Naive thymus-derived CD8-positive, alpha-beta T cell (primary cell): ENCODE measurements at regions not wholly inside any gene's neighbourhood (a gene's known extent, or its start where the extent isn't known, plus 50 kb on each side); places are given as distances from the start of the nearest gene placed in this dataset.

Experiments used
- ATAC-seq, 2 donors: fragments of 150-1000 bp; cut with Tn5 transposase in 1 of 2; sonication (Bioruptor Pico), chemical (Tn5 transposase) in 1 of 2; 1 replicate in 1 of 2; 2 replicates in 1 of 2; pipeline ENCODE4 v1.10.0; 2021; ENCODE audit warnings: mild to moderate bottlenecking in 2 of 2, moderate library complexity in 2 of 2
- POLR2A ChIA-PET: fragments of 350-600 bp; sonication (Branson Sonifier 250); formaldehyde crosslinking; loops from one replicate; lab custom pipeline; 2021; ENCODE audit warnings: antibody characterized with exemption; lab: Charles Lee
- DNase-seq, 10 donors: peaks; one replicate each; pipeline versions ENCODE4 v3.0.0 to v3.0.0-alpha.2; 2020 to 2022
- H3K27ac Mint-ChIP-seq, 10 donors: one replicate each; pipeline ENCODE4 v1.8.0; 2020 to 2022; ENCODE audit warnings: mild to moderate bottlenecking in 10 of 10, mixed read lengths in 10 of 10, moderate library complexity in 4 of 10, inconsistent platforms in 1 of 10
- H3K27me3 Mint-ChIP-seq, 5 donors: one replicate each; pipeline ENCODE4 v1.8.0; 2021 to 2022; ENCODE audit warnings: mixed read lengths in 5 of 5
- H3K36me3 Mint-ChIP-seq, 3 donors: one replicate each; pipeline ENCODE4 v1.8.0; 2020 to 2022; ENCODE audit warnings: mixed read lengths in 3 of 3, mild to moderate bottlenecking in 2 of 3, inconsistent platforms in 1 of 3
- H3K4me1 Mint-ChIP-seq, 4 donors: one replicate each; pipeline ENCODE4 v1.8.0; 2021 to 2022; ENCODE audit warnings: mixed read lengths in 4 of 4
- H3K4me3 Mint-ChIP-seq, 10 donors: one replicate each; pipeline ENCODE4 v1.8.0; 2020 to 2022; ENCODE audit warnings: mild to moderate bottlenecking in 10 of 10, mixed read lengths in 10 of 10, moderate library complexity in 6 of 10, inconsistent platforms in 1 of 10
- H3K9me3 Mint-ChIP-seq, 9 donors: one replicate each; pipeline ENCODE4 v1.8.0; 2020 to 2022; ENCODE audit warnings: mixed read lengths in 9 of 9, mild to moderate bottlenecking in 3 of 9, inconsistent platforms in 1 of 9, moderate library complexity in 1 of 9

DNA sequence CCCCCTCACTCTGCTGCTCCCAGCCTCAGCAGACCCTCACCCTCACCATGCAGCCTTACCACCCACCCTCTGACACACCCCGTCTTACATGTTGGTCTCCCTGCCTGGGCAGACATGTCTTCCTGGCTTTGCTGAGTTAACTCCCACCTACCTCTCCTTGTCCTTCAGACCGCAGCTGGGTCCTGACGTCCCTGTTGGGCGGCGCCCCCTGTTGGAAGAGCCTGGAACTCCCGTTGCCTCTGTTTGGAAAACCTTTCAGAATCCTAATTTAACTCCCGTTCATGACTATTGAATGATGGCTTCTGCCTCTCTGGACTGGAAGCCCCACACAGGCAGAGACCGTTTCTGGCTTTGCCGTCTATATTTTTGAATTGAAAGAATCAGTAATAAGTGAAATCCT, 245.1 kb downstream of the MYLK4 start:
- peaks cover 26 to 59% (median 40%) of the 10 kb centered on the region in 5 donors for H3K27me3 Mint-ChIP-seq
- no peak overlapping the region for H3K4me3 Mint-ChIP-seq
- no peaks in the 10 kb centered on the region for H3K36me3 Mint-ChIP-seq
- ATAC-seq (no peak), DNase-seq (no peak)
- POLR2A ChIA-PET: no interaction called here
- peak overlapping the region in 1 of 10 donors; percentile 38 for H3K27ac Mint-ChIP-seq
- peaks cover 0 to 1% (median 0%) of the 10 kb centered on the region in 4 donors for H3K4me1 Mint-ChIP-seq
- H3K9me3 Mint-ChIP-seq: no peaks in the 10 kb centered on the region

DNA sequence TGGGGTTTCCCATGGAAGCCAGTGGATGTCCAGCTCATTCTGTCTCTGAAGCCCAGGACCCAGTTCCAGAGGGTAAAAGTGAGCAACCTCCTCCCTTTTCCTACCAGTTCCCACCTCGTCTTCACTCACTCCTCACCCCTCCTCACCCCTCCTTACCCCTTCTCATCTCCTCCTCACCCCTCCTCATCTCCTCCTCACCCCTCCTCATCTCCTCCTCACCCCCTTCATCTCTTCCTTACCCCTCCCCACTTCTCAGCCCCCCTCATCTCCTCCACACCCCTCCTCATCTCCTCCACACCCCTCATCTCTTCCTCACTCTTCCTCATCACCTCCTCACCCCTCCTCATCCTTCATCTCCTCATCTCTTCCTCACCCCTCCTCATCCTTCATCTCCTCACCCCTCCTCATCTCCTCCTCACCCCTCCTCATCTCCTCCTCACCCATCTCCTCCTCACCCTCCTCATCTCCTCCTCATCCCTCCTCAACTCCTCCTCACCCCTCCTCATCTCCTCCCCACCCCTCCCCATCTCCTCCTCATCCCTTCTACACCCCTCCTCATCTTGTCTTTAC, 246.1 kb downstream of the MYLK4 start:
- peaks cover 23 to 57% (median 37%) of the 10 kb centered on the region in 5 donors for H3K27me3 Mint-ChIP-seq
- H3K4me1 Mint-ChIP-seq: peaks cover 0 to 1% (median 0%) of the 10 kb centered on the region in 4 donors
- no peaks in the 10 kb centered on the region for H3K36me3 Mint-ChIP-seq
- H3K9me3 Mint-ChIP-seq: no peaks in the 10 kb centered on the region
- no peak for ATAC-seq
- POLR2A ChIA-PET: no interaction called here
- DNase-seq: no peak
- no peak overlapping the region for H3K27ac Mint-ChIP-seq
- no peak overlapping the region for H3K4me3 Mint-ChIP-seq

DNA sequence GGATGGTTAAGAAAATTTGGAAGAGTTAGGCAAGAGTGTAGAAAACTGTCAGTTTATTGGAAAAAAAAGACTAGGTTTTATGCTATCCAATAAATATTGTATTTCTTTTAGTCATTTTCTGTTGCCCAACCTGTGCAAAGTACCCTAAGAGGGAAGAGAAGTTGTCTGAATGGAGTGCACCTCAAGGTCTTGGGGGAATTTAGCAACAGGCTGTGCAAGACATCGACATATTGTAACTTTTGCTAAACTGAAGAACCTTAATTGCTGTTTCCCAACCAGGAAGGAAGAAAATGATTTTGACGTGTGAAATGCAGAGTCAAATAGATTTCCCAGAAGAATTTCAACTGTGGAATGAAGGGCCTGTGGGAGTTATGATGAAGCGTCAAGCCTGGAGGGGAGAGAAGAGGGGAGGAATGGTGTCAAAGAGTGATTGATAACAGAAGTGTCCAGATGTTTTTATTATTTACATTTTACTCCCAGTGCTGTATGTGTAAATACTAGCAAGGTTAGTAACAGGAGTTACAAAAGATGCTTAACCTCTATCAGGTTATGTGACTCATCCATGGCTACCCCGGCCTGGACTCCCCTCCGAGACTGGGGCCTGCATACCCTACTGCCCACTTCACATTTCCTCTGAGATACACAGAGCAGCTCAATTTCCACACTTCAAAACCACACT, 246.8 kb downstream of the MYLK4 start:
- POLR2A ChIA-PET: no interaction called here
- Mint-ChIP-seq H3K4me3 (no peak overlapping the region), H3K27ac (no peak overlapping the region), H3K36me3 (no peaks in the 10 kb centered on the region), H3K4me1 (peaks cover 0 to 1% (median 0%) of the 10 kb centered on the region in 4 donors), H3K27me3 (peaks cover 22 to 51% (median 36%) of the 10 kb centered on the region in 5 donors), H3K9me3 (no peaks in the 10 kb centered on the region)
- no peak for DNase-seq
- no peak for ATAC-seq

GRCh38 chr6:2502998-2503674, 247.6 kb downstream of the MYLK4 start:
- POLR2A ChIA-PET: no interaction called here
- H3K36me3 Mint-ChIP-seq: no peaks in the 10 kb centered on the region
- DNase-seq (no peak), ATAC-seq (no peak)
- no peak overlapping the region for H3K4me3 Mint-ChIP-seq
- peaks cover 17 to 43% (median 30%) of the 10 kb centered on the region in 5 donors for H3K27me3 Mint-ChIP-seq
- H3K4me1 Mint-ChIP-seq: peaks cover 0 to 1% (median 0%) of the 10 kb centered on the region in 4 donors
- H3K9me3 Mint-ChIP-seq: no peaks in the 10 kb centered on the region
- H3K27ac Mint-ChIP-seq: no peak overlapping the region

- no peaks in the 10 kb centered on the region for H3K9me3 Mint-ChIP-seq
- H3K36me3 Mint-ChIP-seq: no peaks in the 10 kb centered on the region
- peaks cover 0 to 1% (median 0%) of the 10 kb centered on the region in 4 donors for H3K4me1 Mint-ChIP-seq
- POLR2A ChIA-PET: no interaction called here
- no peak overlapping the region for H3K27ac Mint-ChIP-seq
- no peak overlapping the region for H3K4me3 Mint-ChIP-seq
- peaks cover 13 to 36% (median 25%) of the 10 kb centered on the region in 5 donors for H3K27me3 Mint-ChIP-seq
- no peak for DNase-seq
- ATAC-seq: no peak
Observed at GRCh38 chr6:2502096-2502997, 248.4 kb downstream of the MYLK4 start.

DNA sequence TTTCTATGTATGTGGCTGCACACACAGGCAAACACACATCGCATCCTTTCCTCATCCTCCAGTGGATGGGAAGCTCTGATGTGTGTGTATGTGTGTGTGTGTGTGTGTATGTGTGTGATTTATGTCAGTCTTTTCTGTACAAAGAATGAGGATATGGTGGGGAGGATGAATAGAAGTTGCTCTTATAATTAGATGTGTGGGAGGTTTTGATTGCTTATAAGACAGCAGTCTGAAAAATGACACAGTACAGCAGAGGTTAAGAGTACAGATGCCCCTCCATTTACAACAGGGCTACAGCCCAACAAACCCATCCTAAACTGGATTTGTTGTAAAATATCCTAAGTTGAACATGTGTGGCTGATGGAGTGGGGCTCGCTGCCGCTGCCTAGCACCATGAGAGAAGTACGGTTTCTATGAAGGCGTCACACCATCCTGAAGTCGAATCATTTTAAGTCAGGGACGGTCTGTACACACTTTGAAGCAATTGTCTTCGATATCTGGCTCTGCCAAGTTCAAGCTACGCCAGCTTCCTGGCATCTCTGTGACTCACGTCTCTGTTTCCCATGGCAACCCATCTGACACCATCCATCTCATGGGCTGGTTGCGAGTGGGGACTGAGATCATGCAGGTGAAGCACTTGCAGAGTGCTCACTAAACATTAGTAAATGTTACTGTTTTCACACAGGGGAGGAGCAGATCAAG, 252.6 kb downstream of the MYLK4 start:
- Mint-ChIP-seq H3K4me3 (no peak overlapping the region), H3K36me3 (no peaks in the 10 kb centered on the region), H3K9me3 (no peaks in the 10 kb centered on the region), H3K27ac (no peak overlapping the region), H3K4me1 (no peaks in the 10 kb centered on the region), H3K27me3 (peaks cover 1 to 25% (median 11%) of the 10 kb centered on the region in 5 donors)
- ATAC-seq: no peak
- no peak for DNase-seq
- POLR2A ChIA-PET: no interaction called here

- H3K27ac Mint-ChIP-seq: no peak overlapping the region
- H3K27me3 Mint-ChIP-seq: peaks cover 1 to 14% (median 5%) of the 10 kb centered on the region in 5 donors
- H3K36me3 Mint-ChIP-seq: no peaks in the 10 kb centered on the region
- POLR2A ChIA-PET: no interaction called here
- H3K4me1 Mint-ChIP-seq: no peaks in the 10 kb centered on the region
- ATAC-seq: no peak
- no peak for DNase-seq
- no peak overlapping the region for H3K4me3 Mint-ChIP-seq
- no peaks in the 10 kb centered on the region for H3K9me3 Mint-ChIP-seq
Observed at GRCh38 chr6:2496291-2496690, 250.9 kb upstream of the GMDS start.

DNA sequence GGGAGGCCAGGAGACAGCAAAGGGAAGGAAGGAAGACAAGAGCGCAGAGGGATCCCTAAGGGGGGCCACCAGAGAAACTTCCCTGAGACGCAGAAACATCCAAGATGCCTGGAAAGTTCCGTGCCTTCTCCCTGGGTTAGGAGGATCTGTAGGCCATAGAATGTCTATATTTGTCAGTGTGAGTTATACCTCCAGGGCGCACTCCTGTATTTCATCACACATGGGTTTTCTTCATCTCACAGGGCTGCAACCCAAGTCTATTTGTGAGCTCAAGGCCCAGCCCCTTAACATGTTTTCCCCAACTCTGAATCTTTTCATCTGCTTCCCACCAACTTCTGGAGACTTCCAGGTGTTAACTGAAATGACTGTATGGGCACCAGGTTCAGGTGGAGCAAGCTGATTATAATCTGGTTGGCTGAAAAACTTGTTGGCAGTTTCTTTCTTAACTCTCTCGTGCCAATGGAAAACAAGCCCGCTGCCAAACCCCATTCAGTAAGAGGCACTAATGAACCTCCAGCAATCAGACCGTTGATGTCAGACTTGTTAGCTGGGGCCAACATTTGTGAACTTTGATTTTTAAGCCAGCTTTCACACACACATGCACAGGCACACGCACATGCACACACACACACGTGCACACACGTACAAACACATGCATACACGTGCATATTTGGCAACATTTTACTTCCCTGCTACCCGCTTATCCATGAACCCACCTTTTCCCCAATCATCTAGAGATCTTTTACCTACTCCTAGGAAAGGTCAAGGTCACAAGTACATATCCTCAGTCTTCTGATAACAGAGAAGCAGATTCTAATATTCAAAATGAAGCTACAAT, 247.5 kb upstream of the GMDS start:
- no peak for ATAC-seq
- H3K9me3 Mint-ChIP-seq: no peaks in the 10 kb centered on the region
- no peak overlapping the region for H3K4me3 Mint-ChIP-seq
- H3K27ac Mint-ChIP-seq: no peak overlapping the region
- peaks cover 0 to 2% (median 0%) of the 10 kb centered on the region in 4 donors for H3K4me1 Mint-ChIP-seq
- no peak for DNase-seq
- POLR2A ChIA-PET: no interaction called here
- peaks cover 1 to 13% (median 7%) of the 10 kb centered on the region in 5 donors for H3K27me3 Mint-ChIP-seq
- no peaks in the 10 kb centered on the region for H3K36me3 Mint-ChIP-seq

DNA sequence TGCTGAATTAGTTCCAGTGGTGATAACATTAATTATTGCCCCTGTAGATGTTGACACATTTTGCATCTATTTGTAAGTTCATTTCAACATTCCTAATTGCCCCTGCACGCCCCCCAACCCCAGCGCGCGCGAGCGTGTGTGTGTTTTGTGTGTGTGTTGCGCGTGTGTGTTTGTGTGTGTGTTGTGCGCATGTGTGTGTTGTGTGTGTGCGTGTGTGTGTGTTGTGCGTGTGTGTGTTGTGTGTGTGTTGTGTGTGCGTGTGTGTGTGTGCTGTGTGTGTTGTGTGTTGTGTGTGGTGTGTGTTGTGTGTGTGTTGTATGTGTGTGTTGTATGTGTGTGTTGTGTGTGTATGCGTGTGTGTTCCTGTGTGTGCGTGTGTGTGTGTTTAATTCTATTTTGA, 245.7 kb upstream of the GMDS start:
- Mint-ChIP-seq H3K9me3 (no peaks in the 10 kb centered on the region), H3K27ac (peak overlapping the region in 1 of 10 donors; percentile 13), H3K27me3 (peaks cover 0 to 4% (median 3%) of the 10 kb centered on the region in 5 donors), H3K4me3 (no peak overlapping the region), H3K4me1 (peaks cover 0 to 2% (median 0%) of the 10 kb centered on the region in 4 donors), H3K36me3 (no peaks in the 10 kb centered on the region)
- POLR2A ChIA-PET: no interaction called here
- ATAC-seq (no peak), DNase-seq (no peak)

DNA sequence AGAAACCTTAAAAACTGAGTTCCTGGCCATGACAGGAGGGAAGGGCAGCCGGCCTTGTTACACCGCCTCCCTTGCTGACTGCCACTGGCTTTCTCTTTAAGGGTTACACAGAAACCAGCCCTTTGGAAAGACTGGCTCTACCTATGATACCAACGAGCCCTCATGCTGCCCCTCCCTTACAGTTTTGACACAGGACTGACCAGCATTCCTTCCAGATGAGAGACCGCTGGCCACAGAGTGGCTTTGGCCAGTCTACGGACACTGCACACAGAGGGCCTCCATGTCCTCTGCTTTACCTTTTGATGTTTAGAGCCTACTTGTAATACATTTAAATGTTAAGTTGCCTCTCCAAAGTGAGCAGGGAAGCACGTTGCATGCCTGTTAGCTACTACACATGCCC, 243.2 kb upstream of the GMDS start:
- no peak overlapping the region for H3K4me3 Mint-ChIP-seq
- no peak for ATAC-seq
- POLR2A ChIA-PET: no interaction called here
- H3K27ac Mint-ChIP-seq: no peak overlapping the region
- no peaks in the 10 kb centered on the region for H3K36me3 Mint-ChIP-seq
- H3K27me3 Mint-ChIP-seq: peaks cover 0 to 8% (median 1%) of the 10 kb centered on the region in 5 donors
- peaks cover 0 to 2% (median 0%) of the 10 kb centered on the region in 4 donors for H3K4me1 Mint-ChIP-seq
- DNase-seq: no peak
- H3K9me3 Mint-ChIP-seq: peaks cover 0 to 3% (median 1%) of the 10 kb centered on the region in 9 donors

DNA sequence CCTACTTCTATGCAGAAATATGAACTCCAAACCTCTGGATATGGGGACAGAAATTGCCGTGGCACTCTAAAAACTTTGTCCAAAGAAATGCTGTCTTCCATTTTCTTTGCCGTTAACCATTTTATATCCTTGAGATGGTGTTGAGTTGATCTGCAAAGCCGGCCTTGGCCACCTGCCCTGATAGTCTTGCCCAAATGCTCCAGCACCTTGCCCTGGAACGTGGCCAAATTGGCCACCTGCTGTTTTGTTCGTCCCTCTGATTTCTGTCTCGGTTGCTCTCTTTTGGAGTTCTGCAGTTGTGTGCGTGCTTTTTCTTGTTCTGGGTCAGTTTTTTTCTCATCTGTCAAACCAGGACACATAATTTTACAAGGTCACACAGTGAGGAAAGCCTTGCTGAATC, 239.7 kb upstream of the GMDS start:
- Mint-ChIP-seq H3K36me3 (peaks cover 0 to 12% (median 2%) of the 10 kb centered on the region in 3 donors), H3K27me3 (peaks cover 2 to 17% (median 3%) of the 10 kb centered on the region in 5 donors), H3K27ac (no peak overlapping the region), H3K4me3 (no peak overlapping the region), H3K4me1 (no peaks in the 10 kb centered on the region), H3K9me3 (peaks cover 3 to 20% (median 14%) of the 10 kb centered on the region in 9 donors)
- ATAC-seq (no peak), DNase-seq (no peak)
- POLR2A ChIA-PET: no interaction called here
